HG02759 (cell line): ENCODE measurements at regions not wholly inside any gene's neighbourhood (a gene's known extent, or its start where the extent isn't known, plus 50 kb on each side); places are given as distances from the start of the nearest gene placed in this dataset.

Experiments used
- ATAC-seq: cut with Tn5 transposase; IDR thresholded peaks from one replicate; pipeline ENCODE4 v1.9.1; 2021; ENCODE audit warnings: mild to moderate bottlenecking, moderate library complexity; ENCODE audit not compliant: unreplicated experiment

DNA sequence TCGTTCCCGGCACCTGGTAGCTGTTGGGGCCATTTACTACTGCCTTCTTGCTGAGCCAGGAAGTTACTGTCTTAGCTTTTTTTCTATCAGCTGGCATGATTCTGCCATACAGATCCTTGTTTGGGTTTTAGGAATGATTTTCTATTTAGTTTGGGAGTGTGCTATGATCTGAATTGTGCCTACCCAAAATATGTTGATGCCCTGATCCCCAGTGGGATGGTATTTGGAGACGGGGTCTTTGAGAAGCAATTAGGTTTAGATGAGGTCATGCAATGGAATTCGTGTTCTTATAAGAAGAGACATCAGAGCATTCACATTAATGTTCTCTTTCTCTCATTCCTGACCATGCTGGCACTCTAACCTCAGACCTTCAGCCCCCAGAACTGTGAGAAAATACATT is 59.4 kb upstream of the HS3ST2 start:
- ATAC-seq, result no peak

- no peak for ATAC-seq
Observed at GRCh38 chr16:22757202-22757601, 56.8 kb upstream of the HS3ST2 start.

- ATAC-seq, result no peak
Observed at GRCh38 chr16:22762486-22762885, 51.5 kb upstream of the HS3ST2 start.

- ATAC-seq, result no peak
Observed at GRCh38 chr16:22763437-22764080, 50.4 kb upstream of the HS3ST2 start.
